ENCODE measurements at regions not wholly inside any gene's neighbourhood (a gene's known extent, or its start where the extent isn't known, plus 50 kb on each side); places are given as distances from the start of the nearest gene placed in this dataset.

DNA sequence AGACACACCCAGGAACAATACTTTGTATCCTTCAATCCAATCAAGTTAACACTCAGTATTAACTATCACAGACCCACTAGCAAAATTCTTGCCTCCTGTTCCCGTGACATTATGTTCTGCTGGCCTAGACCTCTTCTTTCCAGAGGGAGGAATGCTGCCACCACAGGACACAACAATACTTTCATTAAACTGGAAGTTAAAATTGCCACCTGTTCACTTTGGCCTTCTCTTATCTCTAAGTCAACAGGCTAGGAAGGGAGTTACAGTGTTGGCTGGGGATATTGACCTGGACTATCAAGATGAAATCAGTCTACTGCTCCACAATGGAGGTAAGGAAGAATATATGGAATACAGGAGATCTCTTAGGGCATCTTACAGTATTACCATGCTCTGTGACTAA is 1000.4 kb upstream of the GBE1 start:
- TF ChIP-seq, protein P1, sequence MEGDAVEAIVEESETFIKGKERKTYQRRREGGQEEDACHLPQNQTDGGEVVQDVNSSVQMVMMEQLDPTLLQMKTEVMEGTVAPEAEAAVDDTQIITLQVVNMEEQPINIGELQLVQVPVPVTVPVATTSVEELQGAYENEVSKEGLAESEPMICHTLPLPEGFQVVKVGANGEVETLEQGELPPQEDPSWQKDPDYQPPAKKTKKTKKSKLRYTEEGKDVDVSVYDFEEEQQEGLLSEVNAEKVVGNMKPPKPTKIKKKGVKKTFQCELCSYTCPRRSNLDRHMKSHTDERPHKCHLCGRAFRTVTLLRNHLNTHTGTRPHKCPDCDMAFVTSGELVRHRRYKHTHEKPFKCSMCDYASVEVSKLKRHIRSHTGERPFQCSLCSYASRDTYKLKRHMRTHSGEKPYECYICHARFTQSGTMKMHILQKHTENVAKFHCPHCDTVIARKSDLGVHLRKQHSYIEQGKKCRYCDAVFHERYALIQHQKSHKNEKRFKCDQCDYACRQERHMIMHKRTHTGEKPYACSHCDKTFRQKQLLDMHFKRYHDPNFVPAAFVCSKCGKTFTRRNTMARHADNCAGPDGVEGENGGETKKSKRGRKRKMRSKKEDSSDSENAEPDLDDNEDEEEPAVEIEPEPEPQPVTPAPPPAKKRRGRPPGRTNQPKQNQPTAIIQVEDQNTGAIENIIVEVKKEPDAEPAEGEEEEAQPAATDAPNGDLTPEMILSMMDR (IDR thresholded peaks at IDR 0.05; ENCODE audit: control insufficient read depth, extremely low read depth, insufficient read depth) = no peak
- DNase-seq (ENCODE audit: low read depth) = no peak

DNA sequence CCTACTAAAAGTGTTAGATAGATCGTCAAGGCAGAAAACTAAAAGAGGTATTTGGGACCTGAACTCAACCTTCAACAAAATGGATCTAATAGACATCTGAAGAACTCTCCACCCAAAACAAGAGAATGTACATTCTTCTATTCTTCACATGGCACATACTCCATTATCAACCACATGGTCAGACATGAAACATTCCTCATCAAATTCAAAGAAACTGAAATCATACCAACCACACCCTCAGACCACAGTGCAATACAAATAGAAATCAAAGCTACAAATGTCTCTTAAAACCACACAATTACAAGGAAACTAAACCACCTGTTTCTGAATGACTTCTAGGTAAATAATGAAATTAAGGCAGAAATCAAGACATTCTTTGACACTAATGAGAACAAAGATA is 984.1 kb upstream of the GBE1 start:
- no peak for DNase-seq (ENCODE audit: low read depth)

More for the DNA sequence above, 1000.4 kb upstream of the GBE1 start:
- no peak overlapping the region for H3K4me3 ChIP-seq (ENCODE audit: low read depth, low read length)

DNA sequence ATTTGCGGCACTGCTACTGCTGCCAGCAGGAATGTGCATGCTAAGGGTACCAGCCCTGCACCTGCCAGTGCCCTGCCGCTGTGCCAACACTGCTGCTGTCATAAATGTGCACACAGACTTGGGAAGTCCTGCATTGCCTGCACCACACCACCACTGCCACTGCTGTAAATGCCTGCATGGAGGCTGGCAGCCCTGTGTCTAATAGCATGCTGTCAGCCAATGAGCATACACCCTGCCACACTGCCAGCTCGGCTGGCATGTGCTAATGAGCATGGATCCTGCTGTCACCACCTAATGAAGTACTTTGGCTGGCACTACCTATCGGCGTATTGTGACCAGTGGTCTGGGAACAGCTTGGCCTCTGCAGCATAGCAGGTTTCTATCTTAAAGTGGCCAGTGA is 981.8 kb upstream of the GBE1 start:
- no peak overlapping the region for H3K4me3 ChIP-seq (ENCODE audit: low read depth, low read length)
- DNase-seq (ENCODE audit: low read depth) = no peak
- TF ChIP-seq, protein P1 (IDR thresholded peaks at IDR 0.05; ENCODE audit: control insufficient read depth, extremely low read depth, insufficient read depth) = no peak

More for the DNA sequence above, 984.1 kb upstream of the GBE1 start:
- TF ChIP-seq, protein P1 (IDR thresholded peaks at IDR 0.05; ENCODE audit: control insufficient read depth, extremely low read depth, insufficient read depth) = no peak
- no peak overlapping the region for H3K4me3 ChIP-seq (ENCODE audit: low read depth, low read length)

DNA sequence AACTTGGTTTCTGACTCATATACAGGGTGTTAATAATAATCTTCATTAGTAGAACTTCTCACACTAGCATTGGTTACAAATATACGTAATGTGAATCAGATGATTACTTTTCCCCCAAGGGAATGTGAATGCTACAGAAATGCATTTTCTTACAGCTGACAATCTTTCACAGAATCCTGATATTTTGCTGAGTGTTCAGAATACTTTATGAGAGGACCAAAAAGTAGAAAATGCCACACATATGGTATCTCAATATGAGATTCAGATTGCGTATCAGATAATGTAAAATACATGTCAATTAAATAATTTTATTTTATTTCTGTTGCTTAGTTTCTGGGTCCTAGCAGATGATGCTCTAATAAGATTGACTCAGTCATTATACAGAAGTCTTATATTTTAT is 979.9 kb upstream of the GBE1 start:
- no peak overlapping the region for H3K4me3 ChIP-seq (ENCODE audit: low read depth, low read length)
- TF ChIP-seq, protein P1 (IDR thresholded peaks at IDR 0.05; ENCODE audit: control insufficient read depth, extremely low read depth, insufficient read depth) = no peak
- DNase-seq (ENCODE audit: low read depth) = no peak

DNA sequence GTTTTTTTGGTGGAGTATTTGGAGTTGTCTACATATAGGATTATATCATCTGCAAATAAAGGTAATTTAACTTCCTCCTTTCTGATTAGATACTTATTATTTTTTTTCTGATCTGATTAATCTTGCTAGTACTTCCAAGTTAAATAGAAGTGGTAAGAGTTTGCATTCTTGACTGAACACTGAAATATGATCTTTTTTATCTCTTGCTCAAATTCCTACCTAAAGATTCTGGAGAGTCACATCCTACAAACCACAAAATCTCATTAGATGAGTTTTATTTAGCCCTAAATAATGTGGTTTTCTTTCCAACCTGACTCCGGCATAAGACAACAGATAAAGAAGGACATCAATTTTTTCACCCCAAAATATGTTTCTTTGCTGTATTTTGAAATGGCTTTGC is 977.9 kb upstream of the GBE1 start:
- TF ChIP-seq, protein P1 (IDR thresholded peaks at IDR 0.05; ENCODE audit: control insufficient read depth, extremely low read depth, insufficient read depth) = no peak
- no peak for DNase-seq (ENCODE audit: low read depth)
- H3K4me3 ChIP-seq (ENCODE audit: low read depth, low read length) = no peak overlapping the region

DNA sequence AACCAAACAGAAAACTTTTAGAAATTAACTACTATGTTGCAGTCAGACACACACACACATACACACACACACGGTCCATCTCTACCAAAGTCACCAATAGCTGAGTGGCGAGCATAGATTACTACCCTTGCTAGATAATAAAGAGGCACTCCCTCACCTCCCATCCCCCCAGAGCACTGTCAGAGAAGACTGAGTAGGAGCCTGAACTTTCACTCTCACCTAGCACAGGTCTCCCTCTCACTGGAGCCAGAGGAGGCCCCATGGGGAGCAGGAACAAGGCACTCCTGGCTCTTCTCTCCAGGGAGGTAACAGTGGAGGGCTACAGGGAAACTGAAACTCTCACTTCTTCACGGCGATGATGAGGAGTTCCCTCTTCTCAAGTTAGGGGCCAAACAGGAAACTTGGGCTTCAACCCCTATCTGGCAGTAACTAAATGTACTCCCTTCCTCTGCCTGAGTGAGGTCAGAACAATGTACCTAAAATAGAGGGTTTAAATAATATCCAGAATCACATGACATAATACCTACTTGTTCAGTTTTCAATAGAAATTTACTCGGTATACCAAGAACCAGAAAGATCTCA is 975.3 kb upstream of the GBE1 start:
- TF ChIP-seq, protein P1 (IDR thresholded peaks at IDR 0.05; ENCODE audit: control insufficient read depth, extremely low read depth, insufficient read depth) = no peak
- no peak for DNase-seq (ENCODE audit: low read depth)
- H3K4me3 ChIP-seq (ENCODE audit: low read depth, low read length) = no peak overlapping the region
